Left lobe of liver (tissue), 2 donors: ENCODE measurements at regions not wholly inside any gene's neighbourhood (a gene's known extent, or its start where the extent isn't known, plus 50 kb on each side); places are given as distances from the start of the nearest gene placed in this dataset.
"Not testable (repeated sequence)": the region's sequence is repeated elsewhere in the genome, so short reads cannot be mapped to it uniquely, and the experiment has no call there.

Experiments
- ATAC-seq: fragments of 200-7000 bp; cut with Tn5 transposase; one replicate; pipeline ENCODE4 v1.9.1; 2020; ENCODE audit warnings: mild to moderate bottlenecking, moderate library complexity
- DNase-seq: peaks from one replicate; pipeline ENCODE4 v3.0.0-alpha.2; 2020; ENCODE audit warnings: low spot score
- donor health status: DM: no; HTN: no; CAD: no; lungs with moderate emphysema.
- donor health status: DM: no; HTN: yes; CAD: no.

DNA sequence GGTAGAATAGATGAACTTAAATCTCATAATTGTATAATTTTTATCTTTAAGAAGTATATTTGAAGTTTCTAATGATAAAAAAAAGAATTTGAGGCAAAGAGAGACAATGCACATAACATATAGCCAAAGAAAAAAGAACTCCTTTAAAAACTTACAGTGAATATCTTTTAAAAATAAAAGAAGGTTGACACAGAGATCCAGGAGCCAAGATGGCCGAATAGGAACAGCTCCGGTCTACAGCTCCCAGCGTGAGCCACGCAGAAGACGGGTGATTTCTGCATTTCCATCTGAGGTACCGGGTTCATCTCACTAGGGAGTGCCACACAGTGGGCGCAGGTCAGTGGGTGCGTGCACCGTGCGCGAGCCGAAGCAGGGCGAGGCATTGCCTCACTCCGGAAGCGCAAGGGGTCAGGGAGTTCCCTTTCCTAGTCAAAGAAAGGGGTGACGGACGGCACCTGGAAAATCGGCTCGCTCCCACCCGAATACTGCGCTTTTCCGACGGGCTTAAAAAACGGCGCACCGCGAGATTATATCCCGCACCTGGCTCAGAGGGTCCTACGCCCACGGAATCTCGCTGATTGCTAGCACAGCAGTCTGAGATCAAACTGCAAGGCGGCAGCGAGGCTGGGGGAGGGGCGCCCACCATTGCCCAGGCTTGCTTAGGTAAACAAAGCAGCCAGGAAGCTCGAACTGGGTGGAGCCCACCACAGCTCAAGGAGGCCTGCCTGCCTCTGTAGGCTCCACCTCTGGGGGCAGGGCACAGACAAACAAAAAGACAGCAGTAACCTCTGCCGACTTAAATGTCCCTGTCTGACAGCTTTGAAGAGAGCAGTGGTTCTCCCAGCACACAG is 84.9 kb upstream of the G2E3 start:
- not testable (repeated sequence) for ATAC-seq, DNase-seq

DNA sequence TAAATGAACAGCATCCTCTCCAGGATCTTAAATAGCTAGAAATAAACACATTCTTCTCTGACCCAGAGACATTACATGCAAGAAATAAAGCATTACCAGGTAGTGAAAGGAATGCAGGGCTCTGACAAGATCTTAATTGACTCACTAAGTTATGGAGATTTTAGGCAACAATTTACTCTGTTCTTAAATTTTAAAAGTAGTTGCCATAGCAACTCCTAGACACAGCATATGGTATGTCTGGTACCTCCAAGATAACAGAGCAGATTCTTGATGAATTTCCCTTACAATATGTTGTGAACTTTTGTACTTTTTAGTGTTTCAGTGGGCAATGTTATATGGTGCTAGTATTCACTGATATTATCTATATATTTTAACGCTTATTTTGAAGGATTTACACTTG is 76.7 kb upstream of the G2E3 start:
- DNase-seq (no peak), ATAC-seq (no peak)

DNA sequence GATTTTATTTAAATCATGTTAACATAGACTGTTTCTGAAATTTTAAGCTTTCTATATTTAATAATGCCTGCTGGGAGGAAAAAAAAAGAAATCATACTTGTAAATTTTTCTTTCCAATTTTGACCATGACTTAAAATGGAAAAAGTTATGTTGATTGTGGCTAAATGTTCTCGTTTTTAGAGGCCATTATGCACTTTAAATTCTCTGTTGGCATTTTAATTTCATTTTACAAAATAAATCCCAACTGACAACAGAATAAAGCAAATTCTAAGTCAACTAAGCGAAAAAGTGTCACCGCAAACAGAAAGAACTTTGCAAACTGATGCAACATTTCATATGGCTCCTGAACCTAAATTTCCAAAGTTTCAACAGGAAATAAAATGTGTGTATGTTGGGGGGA is 74.8 kb upstream of the G2E3 start:
- no peak for ATAC-seq

DNA sequence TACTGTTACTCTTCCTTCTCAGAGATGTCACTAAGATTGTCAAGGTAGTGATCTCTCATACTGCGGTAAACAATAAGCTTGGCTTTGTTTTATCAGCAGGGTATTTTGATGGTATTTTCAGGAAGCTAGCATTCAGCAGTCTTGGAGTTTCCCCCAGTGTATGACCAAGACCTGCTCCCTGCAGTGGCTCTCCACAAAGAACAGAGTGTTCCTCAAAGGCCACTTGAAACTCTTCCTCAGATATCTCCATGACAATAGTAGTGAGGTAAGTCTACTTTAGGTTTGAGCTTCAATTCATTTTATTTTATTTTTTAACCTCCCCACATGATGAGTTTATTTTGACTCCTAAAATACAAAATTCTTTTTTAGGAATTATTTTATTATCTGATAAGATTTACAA is 74.0 kb upstream of the G2E3 start:
- ATAC-seq (no peak), DNase-seq (no peak)

More for the DNA sequence above, 74.8 kb upstream of the G2E3 start:
- no peak for DNase-seq

DNA sequence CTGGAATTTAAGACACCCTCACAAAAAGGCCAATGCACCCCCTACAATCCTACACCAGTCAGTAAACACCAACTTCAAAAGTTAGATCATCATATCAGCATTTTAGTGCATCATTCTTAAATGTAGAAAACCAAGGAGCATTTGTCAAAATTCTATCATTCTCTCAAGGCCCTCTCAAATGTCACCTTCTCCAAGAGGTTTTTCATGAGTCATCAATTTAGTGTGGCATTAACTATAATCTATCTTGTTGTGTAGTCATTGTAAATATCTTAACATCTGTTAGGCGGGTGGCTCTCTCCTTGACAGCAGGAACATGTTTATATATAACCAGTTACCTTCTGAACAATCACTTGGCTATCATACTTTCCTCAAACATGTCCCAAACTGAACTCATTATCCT is 62.1 kb upstream of the G2E3 start:
- DNase-seq = no peak
- no peak for ATAC-seq

DNA sequence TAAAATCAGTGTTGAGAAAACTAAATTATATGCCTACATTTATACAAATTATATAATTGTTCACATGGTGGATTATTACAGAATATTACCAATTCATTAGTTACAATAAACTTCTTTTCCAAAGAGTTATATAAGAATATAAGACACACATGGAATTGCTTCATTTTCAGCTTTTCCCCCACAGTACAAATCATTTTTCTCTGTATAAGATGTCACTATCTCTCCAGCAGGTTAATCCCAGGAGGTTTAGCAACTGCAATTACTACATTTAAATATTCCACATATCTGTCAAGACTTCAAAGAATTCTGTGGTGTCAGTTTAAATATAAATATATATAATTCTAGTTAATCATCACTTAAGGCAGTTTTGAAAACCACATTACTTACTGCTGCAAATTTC is 59.6 kb upstream of the G2E3 start:
- DNase-seq (no peak), ATAC-seq (no peak)

DNA sequence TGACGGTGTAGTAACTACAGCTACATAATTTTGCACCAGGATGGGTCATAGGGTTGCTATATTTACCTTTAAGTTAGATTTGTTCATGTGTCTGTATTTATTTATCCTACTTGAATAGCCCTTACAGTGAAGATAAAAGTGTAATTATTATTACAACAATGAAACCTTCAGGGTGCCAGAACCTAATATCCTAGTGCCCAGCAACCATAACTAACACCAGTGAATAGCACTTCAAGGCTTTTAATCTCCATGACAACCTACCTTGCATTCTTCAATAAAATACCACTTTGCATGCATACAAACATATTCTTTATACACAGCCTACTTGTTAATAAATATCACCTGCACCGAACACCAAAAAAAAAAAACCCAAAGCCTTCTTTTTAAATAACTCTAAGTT is 58.7 kb upstream of the G2E3 start:
- no peak for ATAC-seq

DNA sequence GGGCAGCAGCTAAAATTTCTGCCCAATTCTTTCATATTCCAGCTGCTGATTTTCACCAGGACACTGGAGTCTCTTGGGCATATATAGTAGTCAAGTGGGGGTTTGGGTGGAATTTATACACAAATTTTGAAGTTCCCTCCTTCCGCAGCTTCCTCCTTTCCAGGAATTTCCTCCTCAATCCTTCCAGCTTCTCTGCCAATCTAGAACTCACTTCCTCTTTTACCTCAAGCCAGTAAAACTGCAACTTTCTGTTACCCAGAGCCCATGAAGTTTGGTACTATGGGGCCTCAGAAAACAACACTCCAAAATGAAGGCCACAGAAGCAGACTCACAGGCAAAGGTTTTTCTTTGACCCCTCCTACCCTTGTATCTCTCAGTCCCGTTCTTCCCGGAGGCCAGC is 51.7 kb upstream of the G2E3 start:
- no peak for ATAC-seq
- DNase-seq = no peak

More for the DNA sequence above, 58.7 kb upstream of the G2E3 start:
- no peak for DNase-seq
